H1 (cell line): ENCODE measurements at regions not wholly inside any gene's neighbourhood (a gene's known extent, or its start where the extent isn't known, plus 50 kb on each side); places are given as distances from the start of the nearest gene placed in this dataset.
A peak's percentile ranks its signal among the peaks of the same experiment; 100 is the strongest.

Source experiments
- CTCF ChIA-PET: fragments of 300-600 bp; sonication (Branson Sonifier 250); formaldehyde crosslinking; loops from one replicate; lab custom pipeline; 2021; ENCODE audit not compliant: partially characterized antibody; lab: Charles Lee
- POLR2A ChIA-PET: fragments of 300-600 bp; sonication (Branson Sonifier 250); formaldehyde crosslinking; loops from one replicate; lab custom pipeline; 2021; ENCODE audit warnings: inconsistent platforms; ENCODE audit not compliant: partially characterized antibody; lab: Charles Lee
- DNase-seq, 2 experiments: peaks; one replicate each; pipeline versions ENCODE4 v3.0.0 to v3.0.0-alpha.2; 2010 to 2022; ENCODE audit warnings: low spot score in 2 of 2, low read depth in 1 of 2, mixed read lengths in 1 of 2
- FAIRE-seq: peaks from 2 replicates; lab custom pipeline; 2011; peaks lifted over from hg19 to GRCh38; lab: Jason Lieb, UNC
- H2AFZ ChIP-seq: 2 replicates; pipeline ENCODE4 v1.8.1; 2012; ENCODE audit warnings: low read length, inconsistent platforms
- H2AK5ac ChIP-seq: 2 replicates; pipeline ENCODE4 v1.6.1; 2013; ENCODE audit warnings: low read depth, low read length
- H2BK120ac ChIP-seq: replicated peaks from 2 replicates; pipeline ENCODE3; 2013; ENCODE audit warnings: low read depth, low read length, inconsistent platforms
- H2BK12ac ChIP-seq: 2 replicates; pipeline ENCODE4 v1.6.1; 2013; ENCODE audit warnings: low read depth, low read length
- H2BK15ac ChIP-seq: 2 replicates; pipeline ENCODE4 v1.6.1; 2013; ENCODE audit warnings: low read length
- H2BK20ac ChIP-seq: 2 replicates; pipeline ENCODE4 v1.6.1; 2013; ENCODE audit warnings: low read length
- H2BK5ac ChIP-seq: 2 replicates; pipeline ENCODE4 v1.6.1; 2013; ENCODE audit warnings: low read depth, low read length
- H3K14ac ChIP-seq: 2 replicates; pipeline ENCODE4 v1.6.1; 2013; ENCODE audit warnings: inconsistent platforms; ENCODE audit not compliant: insufficient read length
- H3K18ac ChIP-seq: 2 replicates; pipeline ENCODE4 v1.6.1; 2013; ENCODE audit warnings: low read length; ENCODE audit errors: extremely low read depth
- H3K23ac ChIP-seq: 2 replicates; pipeline ENCODE4 v1.6.1; 2013; ENCODE audit warnings: inconsistent platforms; ENCODE audit not compliant: insufficient read length
- H3K23me2 ChIP-seq: 2 replicates; pipeline ENCODE4 v1.6.1; 2013; ENCODE audit warnings: low read depth, low read length
- H3K27ac ChIP-seq: 2 replicates; pipeline ENCODE4 v1.6.1; 2011; ENCODE audit warnings: low read depth, low read length, inconsistent platforms
- H3K27me3 ChIP-seq, 4 experiments: replicated peaks in 1 of 4; 1 replicate in 1 of 4; 2 replicates in 3 of 4; pipeline versions ENCODE4 v1.6.1 to v1.8.1; 2011 to 2013; ENCODE audit warnings: low read length in 3 of 4, mild to moderate bottlenecking in 3 of 4, inconsistent platforms in 2 of 4, mixed read lengths in 2 of 4, moderate library complexity in 1 of 4; ENCODE audit not compliant: control insufficient read depth in 3 of 4, insufficient read depth in 3 of 4; ENCODE audit errors: extremely low read depth in 1 of 4
- H3K36me3 ChIP-seq, 4 experiments: 2 replicates each; pipeline versions ENCODE4 v1.6.1 to v1.8.1; 2011 to 2013; ENCODE audit warnings: mild to moderate bottlenecking in 4 of 4, low read length in 3 of 4, moderate library complexity in 2 of 4, control low read depth in 1 of 4, inconsistent platforms in 1 of 4; ENCODE audit not compliant: insufficient read depth in 4 of 4, control insufficient read depth in 2 of 4
- H3K4ac ChIP-seq: replicated peaks from 2 replicates; pipeline ENCODE3; 2013; ENCODE audit warnings: low read length, low read depth, mixed read lengths, inconsistent platforms; ENCODE audit not compliant: insufficient read length
- H3K4me1 ChIP-seq, 4 experiments: replicated peaks in 1 of 4; 1 replicate in 1 of 4; 2 replicates in 3 of 4; pipeline versions ENCODE4 v1.6.1 to v1.8.1; 2011 to 2013; ENCODE audit warnings: low read length in 3 of 4, inconsistent platforms in 2 of 4, mixed read lengths in 1 of 4; ENCODE audit not compliant: insufficient read depth in 4 of 4, control insufficient read depth in 3 of 4
- H3K4me2 ChIP-seq, 2 experiments: 2 replicates each; pipeline versions ENCODE4 v1.6.1 to v1.8.1; 2011 to 2013; ENCODE audit warnings: low read depth in 2 of 2, low read length in 2 of 2, control low read depth in 1 of 2, inconsistent platforms in 1 of 2, mild to moderate bottlenecking in 1 of 2; ENCODE audit not compliant: insufficient read depth in 1 of 2
- H3K4me3 ChIP-seq, 4 experiments: fragments of 200-600, 300-600 bp in 1 of 4; sonication (generic), shearing (Covaris generic), sonication (Bioruptor Twin) in 1 of 4; 2 replicates each; pipeline versions ENCODE4 v1.5.1 to v1.8.1; 2011 to 2016; ENCODE audit warnings: low read length in 4 of 4, low read depth in 3 of 4, control low read depth in 2 of 4, inconsistent platforms in 2 of 4, mild to moderate bottlenecking in 2 of 4, mixed read lengths in 1 of 4, moderate library complexity in 1 of 4; ENCODE audit not compliant: insufficient read depth in 2 of 4; ENCODE audit errors: extremely low read depth in 1 of 4
- H3K56ac ChIP-seq: replicated peaks from 2 replicates; pipeline ENCODE3; 2013; ENCODE audit warnings: low read depth, mild to moderate bottlenecking, mixed read lengths, low read length, inconsistent platforms; ENCODE audit not compliant: insufficient read length
- H3K79me1 ChIP-seq: 2 replicates; pipeline ENCODE4 v1.6.1; 2013; ENCODE audit warnings: low read depth, low read length, control low read depth
- H3K79me2 ChIP-seq, 2 experiments: 2 replicates each; pipeline versions ENCODE4 v1.6.1 to v1.8.1; 2012 to 2013; ENCODE audit warnings: low read length in 2 of 2, mild to moderate bottlenecking in 2 of 2, inconsistent platforms in 1 of 2; ENCODE audit not compliant: insufficient read depth in 2 of 2, control insufficient read depth in 1 of 2
- H3K9ac ChIP-seq, 4 experiments: replicated peaks in 1 of 4; 1 replicate in 1 of 4; 2 replicates in 3 of 4; pipeline versions ENCODE4 v1.6.1 to v1.8.1; 2011 to 2013; ENCODE audit warnings: low read depth in 3 of 4, low read length in 3 of 4, control low read depth in 2 of 4, mild to moderate bottlenecking in 2 of 4, moderate library complexity in 2 of 4, inconsistent platforms in 1 of 4; ENCODE audit errors: extremely low read depth in 1 of 4
- H3K9me3 ChIP-seq, 2 experiments: 2 replicates each; pipeline versions ENCODE4 v1.6.1 to v1.8.1; 2012 to 2013; ENCODE audit warnings: mild to moderate bottlenecking in 2 of 2, moderate library complexity in 2 of 2, control low read depth in 1 of 2, inconsistent platforms in 1 of 2, low read depth in 1 of 2, low read length in 1 of 2, mixed read lengths in 1 of 2; ENCODE audit not compliant: insufficient read depth in 2 of 2
- H4K20me1 ChIP-seq, 2 experiments: replicated peaks in 1 of 2; 2 replicates each; pipeline versions ENCODE3 to v1.8.1; 2011 to 2013; ENCODE audit warnings: inconsistent platforms in 2 of 2, low read length in 2 of 2, mild to moderate bottlenecking in 1 of 2; ENCODE audit not compliant: insufficient read depth in 2 of 2, control insufficient read depth in 1 of 2
- H4K5ac ChIP-seq: 2 replicates; pipeline ENCODE4 v1.6.1; 2013; ENCODE audit warnings: low read length, low read depth, mixed read lengths, inconsistent platforms; ENCODE audit not compliant: insufficient read length
- H4K8ac ChIP-seq: 2 replicates; pipeline ENCODE4 v1.8.0; 2013; ENCODE audit warnings: mild to moderate bottlenecking, moderate library complexity, low read length, inconsistent platforms; ENCODE audit not compliant: insufficient read depth; ENCODE audit errors: extremely low read depth
- H4K91ac ChIP-seq: replicated peaks from 2 replicates; pipeline ENCODE3; 2013; ENCODE audit warnings: low read length, mixed read lengths, inconsistent platforms; ENCODE audit not compliant: insufficient read length
- CBX5 ChIP-seq: fragments of 300-800, 300-1000 bp; sonication (generic); IDR thresholded peaks from 2 replicates; pipeline ENCODE4 v1.7.1; 2016; ENCODE audit warnings: antibody characterized with exemption, low read length, low read depth
- CEBPB ChIP-seq: IDR thresholded peaks from 2 replicates; pipeline ENCODE4 v1.6.1; 2012; ENCODE audit warnings: low read depth, low read length
- CTBP2 ChIP-seq: IDR thresholded peaks from 2 replicates; pipeline ENCODE4 v1.7.0; 2011; ENCODE audit warnings: borderline replicate concordance, mild to moderate bottlenecking, moderate library complexity, mixed read lengths, low read length; ENCODE audit not compliant: insufficient read depth, insufficient read length
- EGR1 ChIP-seq: IDR thresholded peaks from 2 replicates; pipeline ENCODE4 v1.6.1; 2011; ENCODE audit warnings: low read depth, low read length, borderline replicate concordance
- KDM1A ChIP-seq: fragments of 200-600, 300-600 bp; sonication (generic); IDR thresholded peaks from 2 replicates; pipeline ENCODE4 v1.7.1; 2016; ENCODE audit warnings: mild to moderate bottlenecking, low read length, borderline replicate concordance
- NRF1 ChIP-seq: IDR thresholded peaks from 2 replicates; pipeline ENCODE4 v1.6.1; 2011; ENCODE audit warnings: mild to moderate bottlenecking, low read depth, low read length, improper control_type of control experiment
- PHF8 ChIP-seq: fragments of 200-600 bp; sonication (generic); conservative IDR thresholded peaks from 2 replicates; pipeline ENCODE4 v1.7.1; 2012; ENCODE audit warnings: low read depth, mild to moderate bottlenecking, inconsistent platforms, low read length, moderate library complexity
- RAD21 ChIP-seq, 2 experiments: IDR thresholded peaks in 1 of 2; conservative IDR thresholded peaks in 1 of 2; 2 replicates each; pipeline ENCODE4 v1.6.1; 2011; ENCODE audit warnings: low read depth in 2 of 2, low read length in 2 of 2, improper control_type of control experiment in 1 of 2, inconsistent platforms in 1 of 2, mild to moderate bottlenecking in 1 of 2, moderate library complexity in 1 of 2
- SRF ChIP-seq: IDR thresholded peaks from 2 replicates; pipeline ENCODE4 v1.6.1; 2011; ENCODE audit warnings: mild to moderate bottlenecking, low read depth, low read length, moderate library complexity
- WGBS, 2 experiments: shearing (Covaris generic) in 1 of 2; methylation state at CpG; one replicate each; pipeline versions ENCODE4 v1.1.6 to v1.1.7; 2013 to 2015; ENCODE audit warnings: low lambda C conversion rate in 2 of 2, mixed read lengths in 2 of 2, inconsistent platforms in 1 of 2, low coverage in 1 of 2, missing lambda C conversion rate in 1 of 2; ENCODE audit not compliant: insufficient replicate concordance in 2 of 2, insufficient coverage in 1 of 2, insufficient read length in 1 of 2; ENCODE audit errors: extremely low coverage in 1 of 2, missing lambda C conversion rate in 1 of 2; 5-methylcytosine and 5-hydroxymethylcytosine counted together
- TF ChIP-seq, protein P1 (sequence below): IDR thresholded peaks from 2 replicates; pipeline ENCODE4 v1.6.1; 2012; ENCODE audit warnings: inconsistent platforms

DNA sequence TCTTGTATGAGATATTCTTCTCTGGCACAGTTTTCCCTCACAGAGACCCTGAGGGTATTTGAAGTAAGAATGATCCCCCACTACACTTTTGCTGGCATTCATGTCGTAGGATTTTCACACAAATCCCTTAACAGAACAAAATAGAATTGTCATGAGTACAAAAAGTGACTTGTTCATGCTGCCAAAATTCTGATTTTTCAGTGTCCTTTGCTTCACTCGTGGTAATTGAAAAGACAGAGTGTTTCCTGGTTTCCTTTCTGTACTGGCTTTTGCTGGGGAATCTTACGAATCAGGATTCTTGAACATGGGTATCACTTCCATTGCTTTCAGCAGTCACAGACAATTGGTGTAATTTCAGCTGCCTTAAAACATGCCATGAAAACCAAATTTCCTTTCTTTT is 756.3 kb downstream of the REEP3 start:
- Histone ChIP-seq H3K4me2 (no peak overlapping the region), H3K18ac (no peak overlapping the region), H3K56ac (no peak overlapping the region), H3K36me3 (no peaks in the 10 kb centered on the region), H3K4ac (no peak overlapping the region), H3K4me1 (no peaks in the 10 kb centered on the region), H2BK15ac (no peak overlapping the region), H3K14ac (no peak overlapping the region), H3K79me2 (no peaks in the 10 kb centered on the region), H3K27ac (no peak overlapping the region), H2AK5ac (no peak overlapping the region), H3K23ac (no peak overlapping the region), H2BK12ac (no peak overlapping the region), H2BK20ac (no peak overlapping the region), H2BK120ac (no peak overlapping the region), H3K9ac (no peak overlapping the region), H3K9me3 (no peaks in the 10 kb centered on the region), H3K79me1 (no peaks in the 10 kb centered on the region), H3K23me2 (no peaks in the 10 kb centered on the region), H4K8ac (no peak overlapping the region), H3K27me3 (peaks cover 0 to 1% (median 0%) of the 10 kb centered on the region in 4 experiments; a peak in 1 of 7 replicates), H2BK5ac (no peak overlapping the region), H2AFZ (peak overlapping the region; percentile 85; the same call in 1 of the 2 replicates), H4K91ac (no peak overlapping the region), H4K5ac (no peak overlapping the region), H4K20me1 (no peaks in the 10 kb centered on the region), H3K4me3 (no peak overlapping the region)
- ChIA-PET POLR2A (no interaction called here), CTCF (no interaction called here)
- DNase-seq (no peak), FAIRE-seq (no peak)
- 91% methylated on average over 3 of the region's 3 CpGs; no CpG with 5 or more reads in 1 of the 2 experiments for WGBS, 2 experiments
- TF ChIP-seq CEBPB = no peak
- no peak for TF ChIP-seq CTBP2
- TF ChIP-seq RAD21 (IDR thresholded peaks at IDR 0.05 in 1 of 2, conservative IDR thresholded peaks at IDR 0.05 in 1 of 2; ENCODE audit: low read depth in 2 of 2, low read length in 2 of 2) = no peak
- TF ChIP-seq CBX5 = no peak
- no peak for TF ChIP-seq EGR1
- TF ChIP-seq KDM1A = no peak
- TF ChIP-seq SRF = no peak
- TF ChIP-seq PHF8 = no peak
- no peak for TF ChIP-seq NRF1
- TF ChIP-seq, protein P1, sequence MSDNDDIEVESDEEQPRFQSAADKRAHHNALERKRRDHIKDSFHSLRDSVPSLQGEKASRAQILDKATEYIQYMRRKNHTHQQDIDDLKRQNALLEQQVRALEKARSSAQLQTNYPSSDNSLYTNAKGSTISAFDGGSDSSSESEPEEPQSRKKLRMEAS = no peak
